ENCODE measurements at regions not wholly inside any gene's neighbourhood (a gene's known extent, or its start where the extent isn't known, plus 50 kb on each side); places are given as distances from the start of the nearest gene placed in this dataset.
A peak's percentile ranks its signal among the peaks of the same experiment; 100 is the strongest.
"Not testable (repeated sequence)": the region's sequence is repeated elsewhere in the genome, so short reads cannot be mapped to it uniquely, and the experiment has no call there.

GRCh38 chr1:43108080-43108479, 64.0 kb downstream of the EBNA1BP2 start:
- no peak for DNase-seq (ENCODE audit: low read depth in 4 of 4, low spot score in 1 of 4)

DNA sequence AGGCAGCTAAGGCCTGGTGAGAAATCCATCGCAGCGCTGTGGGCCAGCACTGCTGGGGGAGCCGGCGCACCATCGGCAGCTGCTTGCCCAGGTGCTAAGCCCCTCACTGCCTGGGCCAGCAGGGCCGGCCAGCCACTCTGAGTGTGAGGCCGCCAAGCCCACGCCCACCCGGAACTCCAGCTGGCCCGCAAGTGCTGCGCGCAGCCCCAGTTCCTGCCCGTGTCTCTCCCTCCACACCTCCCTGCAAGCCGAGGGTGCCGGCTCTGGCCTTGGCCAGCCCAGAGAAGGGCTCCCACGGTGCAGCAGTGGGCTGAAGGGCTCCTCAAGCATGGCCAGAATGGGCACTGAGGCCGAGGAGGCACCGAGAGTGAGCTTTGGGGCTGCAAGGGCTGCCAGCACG, 64.4 kb downstream of the EBNA1BP2 start:
- DNase-seq (ENCODE audit: low read depth in 4 of 4, low spot score in 1 of 4): no peak

DNA sequence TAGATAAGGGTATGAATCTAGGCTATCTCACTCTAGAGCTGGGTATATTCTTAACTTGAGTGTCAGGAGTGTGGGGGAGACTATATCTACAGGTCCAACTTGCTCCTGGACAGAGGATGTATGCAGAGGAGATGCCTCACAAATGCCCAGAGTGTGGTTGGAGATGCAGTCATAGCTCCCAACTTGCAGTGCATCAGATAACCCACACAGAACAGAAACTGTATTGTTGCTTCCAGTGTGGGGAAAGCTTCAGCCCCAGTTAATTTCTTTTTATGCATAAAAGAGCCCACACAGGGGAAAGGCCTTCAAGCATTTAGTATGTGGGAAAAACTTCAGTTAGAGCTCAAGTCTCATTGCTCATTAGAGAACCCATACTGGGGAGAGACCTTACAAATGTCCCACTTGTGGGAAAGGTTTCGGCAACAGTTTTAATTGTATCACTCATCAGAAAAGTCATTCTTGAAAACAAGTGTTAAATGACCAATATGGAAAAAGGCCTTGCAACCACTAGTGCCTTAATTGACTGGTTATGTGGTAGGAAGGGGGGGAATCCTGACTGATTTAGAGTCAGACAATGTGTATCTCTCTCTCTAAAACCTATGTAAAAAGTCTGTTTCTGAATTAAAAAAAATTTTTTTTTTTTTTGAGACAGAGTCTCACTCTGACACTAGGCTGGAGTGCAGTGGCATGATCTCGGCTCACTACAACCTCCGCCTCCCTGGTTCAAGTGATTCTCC, 67.9 kb downstream of the EBNA1BP2 start:
- DNase-seq (ENCODE audit: low read depth in 4 of 4, low spot score in 1 of 4): no peak

DNA sequence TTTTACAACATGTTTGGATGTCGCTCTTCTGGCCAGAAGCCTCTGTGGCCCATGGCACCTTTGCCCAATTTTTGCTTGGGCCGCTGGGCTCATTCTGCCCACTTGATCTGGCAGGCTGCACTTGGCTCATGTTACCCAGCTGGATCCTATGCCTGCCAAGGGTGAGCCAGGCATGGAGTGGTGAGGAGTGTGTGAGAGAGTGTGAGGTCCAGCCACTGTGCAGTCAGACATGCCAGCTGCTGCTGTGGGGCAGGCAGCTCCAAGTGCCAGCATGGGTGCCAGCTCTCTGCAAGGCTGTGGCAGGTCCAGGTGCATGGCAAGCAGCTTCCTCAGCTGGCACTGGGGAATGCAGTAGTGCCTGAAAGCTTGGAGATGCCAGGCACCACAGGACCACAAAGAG, 71.0 kb downstream of the EBNA1BP2 start:
- no peak for DNase-seq (ENCODE audit: low read depth in 4 of 4, low spot score in 1 of 4)

DNA sequence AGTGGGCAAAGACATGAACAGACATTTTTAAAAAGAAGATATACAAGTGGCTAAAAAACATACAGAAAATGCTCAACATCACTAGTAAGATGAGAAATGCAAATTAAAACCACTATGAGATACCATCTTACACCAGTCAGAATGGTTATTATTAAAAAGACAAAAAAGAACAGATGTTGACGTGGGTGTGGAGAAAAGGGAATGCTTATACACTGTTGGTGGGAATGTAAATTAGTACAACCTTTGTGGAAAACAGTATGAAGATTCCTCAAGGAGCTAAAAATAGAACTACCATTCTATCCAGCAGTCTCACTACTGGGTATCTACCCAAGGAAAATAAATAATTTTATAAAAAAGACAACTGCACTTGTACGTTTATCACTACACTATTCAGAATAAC, 73.9 kb downstream of the EBNA1BP2 start:
- DNase-seq (ENCODE audit: low read depth in 4 of 4, low spot score in 1 of 4): no peak

- DNase-seq (ENCODE audit: low read depth in 4 of 4, low spot score in 1 of 4): not testable (repeated sequence)
Observed at GRCh38 chr1:43096528-43096927, 75.6 kb downstream of the EBNA1BP2 start.

DNA sequence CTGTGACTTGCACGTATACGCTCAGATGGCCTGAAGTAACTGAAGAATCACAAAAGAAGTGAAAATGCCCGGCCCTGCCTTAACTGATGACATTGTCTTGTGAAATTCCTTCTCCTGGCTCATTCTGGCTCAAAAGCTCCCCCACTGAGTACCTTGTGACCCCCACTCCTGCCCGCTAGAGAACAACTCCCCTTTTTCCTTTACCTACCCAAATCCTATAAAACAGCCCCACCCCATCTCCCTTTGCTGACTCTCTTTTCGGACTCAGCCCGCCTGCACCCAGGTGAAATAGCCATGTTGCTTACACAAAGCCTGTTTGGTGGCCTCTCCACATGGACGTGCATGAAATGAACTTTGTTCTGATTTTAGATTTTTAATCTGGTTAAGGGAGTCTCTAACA, 81.3 kb downstream of the EBNA1BP2 start:
- not testable (repeated sequence) for DNase-seq (ENCODE audit: low read depth in 4 of 4, low spot score in 1 of 4)

DNA sequence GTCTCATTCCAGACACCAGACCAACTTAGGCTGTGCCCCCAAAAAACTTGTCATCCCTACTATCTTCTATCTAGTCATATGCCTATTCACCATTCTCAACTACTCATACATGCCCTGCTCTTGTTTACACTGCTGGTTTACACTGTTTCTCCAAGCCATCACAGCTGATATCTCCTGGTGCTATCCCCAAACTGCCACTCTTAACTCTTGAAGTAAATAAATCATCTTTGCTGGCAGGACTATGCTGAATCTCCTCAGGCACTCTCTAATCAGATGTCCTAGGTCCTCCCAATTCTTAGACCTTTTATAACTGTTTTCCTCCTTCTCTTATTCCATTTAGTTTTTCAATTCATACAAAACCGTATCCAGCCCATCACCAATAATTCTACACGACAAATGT, 81.9 kb downstream of the EBNA1BP2 start:
- DNase-seq (ENCODE audit: low read depth in 4 of 4, low spot score in 1 of 4): not testable (repeated sequence)

- DNase-seq (ENCODE audit: low read depth in 4 of 4, low spot score in 1 of 4): no peak
Observed at GRCh38 chr1:43083375-43083891, 88.7 kb downstream of the EBNA1BP2 start.

GRCh38 chr1:43082740-43083139, 89.3 kb downstream of the EBNA1BP2 start:
- DNase-seq (ENCODE audit: low read depth in 4 of 4, low spot score in 1 of 4): no peak

DNA sequence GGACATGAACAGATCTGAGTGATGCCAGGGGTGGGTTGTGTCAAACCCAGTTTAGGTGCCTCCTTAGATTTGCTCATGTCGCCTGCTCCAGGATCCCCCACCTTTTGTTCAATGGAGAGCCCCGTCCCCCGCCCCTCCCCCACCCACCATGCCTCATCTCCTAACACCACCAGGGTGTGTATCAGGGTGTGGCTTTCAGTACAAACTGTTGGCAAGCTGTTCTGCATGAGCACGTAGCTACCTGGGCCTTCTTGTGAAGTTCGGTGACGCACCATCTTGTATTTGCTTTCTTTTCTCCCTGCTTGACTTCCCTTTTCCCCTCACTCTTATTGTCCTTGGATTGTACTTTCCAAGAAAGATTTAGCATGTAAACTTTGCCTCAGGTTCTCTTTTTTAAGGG, 94.8 kb downstream of the EBNA1BP2 start:
- DNase-seq (ENCODE audit: low read depth in 4 of 4, low spot score in 1 of 4): no peak

- no peak for DNase-seq (ENCODE audit: low read depth in 4 of 4, low spot score in 1 of 4)
Observed at GRCh38 chr1:43074709-43075108, 97.4 kb downstream of the EBNA1BP2 start.

DNA sequence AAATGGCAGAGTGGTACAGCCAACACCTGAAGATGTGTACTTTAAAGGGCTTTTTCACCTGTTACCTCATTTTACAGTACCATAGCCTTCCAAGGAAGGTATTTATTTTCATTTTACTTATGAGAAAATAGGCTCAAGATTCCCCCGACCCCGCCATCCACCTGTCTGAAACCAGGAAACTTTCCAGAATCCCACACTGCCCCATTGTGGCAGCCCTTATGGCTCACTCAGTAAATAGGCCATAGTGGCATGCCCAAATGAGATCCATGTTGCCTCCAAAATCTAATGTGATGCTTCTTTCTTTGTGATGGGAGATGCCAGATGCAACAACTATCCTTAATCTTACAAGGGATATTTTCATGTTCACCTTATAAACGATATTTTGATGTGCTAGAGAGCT, 97.8 kb downstream of the EBNA1BP2 start:
- DNase-seq (ENCODE audit: low read depth in 4 of 4, low spot score in 1 of 4): no peak

- peak; percentile 44 to 66 (median 49) for DNase-seq (ENCODE audit: low read depth in 4 of 4, low spot score in 1 of 4)
Observed at GRCh38 chr1:43073490-43074230, 98.4 kb downstream of the EBNA1BP2 start.

GRCh38 chr1:43072314-43072713, 99.8 kb downstream of the EBNA1BP2 start:
- no peak for DNase-seq (ENCODE audit: low read depth in 4 of 4, low spot score in 1 of 4)

DNA sequence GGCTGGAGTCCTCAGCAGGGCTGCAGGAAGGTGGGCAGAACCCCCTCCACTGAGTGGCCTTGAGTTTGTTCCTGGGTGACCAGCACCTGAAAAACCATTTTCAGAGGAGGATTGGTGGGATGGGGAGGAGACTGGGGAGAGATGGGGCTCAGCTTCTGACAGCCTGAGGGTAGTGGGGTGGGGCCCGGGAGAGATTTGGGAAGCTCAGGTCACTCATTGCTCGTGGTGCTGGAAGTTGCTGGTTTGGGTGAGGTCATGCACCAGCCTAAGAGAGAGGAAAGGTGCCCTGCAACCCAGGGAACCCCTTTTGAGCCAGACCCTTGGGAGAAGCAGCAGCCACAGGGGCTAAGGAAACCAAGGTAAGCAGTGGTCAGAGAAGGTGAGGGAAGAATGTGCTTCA, 100.8 kb downstream of the EBNA1BP2 start:
- no peak for DNase-seq (ENCODE audit: low read depth in 4 of 4, low spot score in 1 of 4)

- no peak for DNase-seq (ENCODE audit: low read depth in 4 of 4, low spot score in 1 of 4)
Observed at GRCh38 chr1:43069461-43070050, 102.5 kb downstream of the EBNA1BP2 start.

DNA sequence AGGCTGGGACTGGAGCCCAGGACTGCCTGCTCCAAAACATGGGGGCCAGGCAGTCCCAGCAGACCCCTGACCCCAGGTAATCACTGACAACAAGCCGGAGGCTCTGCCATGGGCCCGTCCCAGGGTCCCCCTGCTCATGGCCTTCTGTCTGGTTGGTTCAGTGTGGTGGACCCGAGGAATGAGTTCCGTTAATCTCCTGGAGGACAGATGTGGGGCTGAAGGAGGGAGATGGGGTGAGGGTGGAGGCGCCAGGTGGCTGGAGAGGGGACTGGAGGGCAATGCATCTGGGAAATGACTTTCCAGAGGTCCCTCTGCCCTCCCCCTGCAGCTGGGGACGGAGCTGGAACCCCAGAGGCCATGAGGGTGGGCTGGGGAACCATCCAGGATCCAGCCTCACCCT, 103.2 kb downstream of the EBNA1BP2 start:
- no peak for DNase-seq (ENCODE audit: low read depth in 4 of 4, low spot score in 1 of 4)

DNA sequence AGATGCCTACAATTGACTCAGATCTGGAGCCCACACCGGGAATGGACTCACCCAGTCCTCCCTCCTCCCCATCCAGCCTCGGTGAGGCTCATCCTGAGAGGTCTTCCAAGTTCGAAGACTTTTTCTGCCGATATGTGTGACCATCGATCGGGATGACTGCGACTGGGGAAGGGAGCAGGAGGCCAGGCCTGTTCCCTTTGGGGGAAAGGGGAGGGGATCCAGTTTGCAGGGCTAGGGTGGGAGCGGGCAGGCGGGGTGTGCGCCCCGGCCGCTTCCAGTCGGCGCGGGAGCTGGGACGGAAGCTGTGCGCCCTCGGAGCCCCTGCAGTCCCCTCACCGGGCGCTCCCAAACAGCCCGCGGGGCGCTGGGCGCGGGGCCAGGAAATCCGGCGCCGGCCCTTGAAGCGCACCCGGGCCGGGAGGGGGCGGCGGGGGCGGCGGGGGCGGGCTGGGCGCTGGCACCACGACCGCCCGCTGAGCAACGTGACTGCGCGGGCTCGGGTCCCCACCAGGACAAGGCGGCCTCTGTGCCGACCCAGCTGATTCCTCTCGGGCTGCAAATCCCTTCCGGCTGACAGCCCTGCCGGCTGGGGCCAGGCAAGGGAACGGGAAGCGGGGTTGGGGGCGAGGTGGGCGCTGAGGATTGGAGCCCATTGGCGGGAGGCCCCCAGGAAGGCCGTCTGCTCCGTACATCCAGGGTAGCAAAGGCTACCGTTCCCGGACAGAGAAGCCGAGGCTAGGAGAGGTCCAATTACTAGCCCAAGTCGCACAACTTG, 103.9 kb downstream of the EBNA1BP2 start:
- no peak for DNase-seq (ENCODE audit: low read depth in 4 of 4, low spot score in 1 of 4)

- no peak for DNase-seq (ENCODE audit: low read depth in 4 of 4, low spot score in 1 of 4)
Observed at GRCh38 chr1:43067233-43067745, 104.8 kb downstream of the EBNA1BP2 start.

DNA sequence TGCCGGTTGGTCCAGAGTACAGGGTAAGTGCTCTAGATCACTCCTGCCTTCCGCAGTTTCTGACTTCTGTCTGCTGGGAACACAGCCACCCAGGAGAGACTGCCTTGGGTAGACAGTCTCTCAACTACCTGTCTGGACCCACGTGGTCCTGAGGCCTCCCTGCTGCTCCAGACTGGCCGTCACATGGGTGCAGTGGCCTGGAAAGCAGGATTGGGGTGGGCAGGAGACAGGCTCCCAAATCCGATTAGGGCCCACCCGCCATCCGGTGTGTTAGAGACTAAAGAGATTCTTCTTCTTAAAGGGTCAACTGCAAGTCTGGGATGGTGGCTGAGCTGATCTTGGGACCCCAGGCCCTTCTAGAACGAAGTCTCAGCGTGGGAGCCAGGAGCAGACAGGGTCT, 105.5 kb downstream of the EBNA1BP2 start:
- DNase-seq (ENCODE audit: low read depth in 4 of 4, low spot score in 1 of 4): no peak

All from stimulated activated CD4-positive, alpha-beta T cell treated with anti-CD3 and anti-CD28 coated beads, Interleukin-1b, Interleukin-23, amount 100 ng/mL, for 24 hours (primary cell).